NB4 (cell line): ENCODE measurements at regions not wholly inside any gene's neighbourhood (a gene's known extent, or its start where the extent isn't known, plus 50 kb on each side); places are given as distances from the start of the nearest gene placed in this dataset.

Experiments used
- CTCF ChIP-seq: IDR thresholded peaks from one replicate; pipeline ENCODE4 v1.5.1; 2012; ENCODE audit warnings: low read depth, low read length
- MYC ChIP-seq: IDR thresholded peaks from 2 replicates; pipeline ENCODE4 v1.6.1; 2011; ENCODE audit warnings: low read depth, low read length
- POLR2A ChIP-seq: IDR thresholded peaks from 2 replicates; pipeline ENCODE4 v1.6.1; 2011; ENCODE audit warnings: mild to moderate bottlenecking; ENCODE audit not compliant: insufficient read length; ENCODE audit errors: extremely low read depth

DNA sequence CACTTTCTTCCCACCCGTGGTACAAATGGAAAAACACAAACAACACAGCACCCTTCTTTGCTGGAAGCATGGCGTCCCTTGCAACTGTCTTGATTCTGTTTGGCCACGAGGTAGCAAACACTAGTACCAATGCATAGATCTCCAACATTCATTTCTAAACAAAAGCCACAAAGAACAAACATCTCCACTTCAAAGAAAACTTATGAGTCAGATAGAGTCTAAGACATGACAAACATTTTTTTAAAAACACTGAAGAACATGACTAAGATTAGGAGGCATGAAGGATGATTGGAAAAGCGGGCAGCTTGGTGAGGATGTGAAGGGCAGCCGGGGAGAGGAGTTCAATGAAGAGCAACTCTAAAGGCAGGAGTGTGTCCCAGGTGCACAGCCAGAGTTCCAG is 197.6 kb upstream of the FAM9B start:
- no peak for TF ChIP-seq CTCF
- no peak for TF ChIP-seq POLR2A
- TF ChIP-seq MYC, result no peak
